ENCODE measurements at regions not wholly inside any gene's neighbourhood (a gene's known extent, or its start where the extent isn't known, plus 50 kb on each side); places are given as distances from the start of the nearest gene placed in this dataset.

DNA sequence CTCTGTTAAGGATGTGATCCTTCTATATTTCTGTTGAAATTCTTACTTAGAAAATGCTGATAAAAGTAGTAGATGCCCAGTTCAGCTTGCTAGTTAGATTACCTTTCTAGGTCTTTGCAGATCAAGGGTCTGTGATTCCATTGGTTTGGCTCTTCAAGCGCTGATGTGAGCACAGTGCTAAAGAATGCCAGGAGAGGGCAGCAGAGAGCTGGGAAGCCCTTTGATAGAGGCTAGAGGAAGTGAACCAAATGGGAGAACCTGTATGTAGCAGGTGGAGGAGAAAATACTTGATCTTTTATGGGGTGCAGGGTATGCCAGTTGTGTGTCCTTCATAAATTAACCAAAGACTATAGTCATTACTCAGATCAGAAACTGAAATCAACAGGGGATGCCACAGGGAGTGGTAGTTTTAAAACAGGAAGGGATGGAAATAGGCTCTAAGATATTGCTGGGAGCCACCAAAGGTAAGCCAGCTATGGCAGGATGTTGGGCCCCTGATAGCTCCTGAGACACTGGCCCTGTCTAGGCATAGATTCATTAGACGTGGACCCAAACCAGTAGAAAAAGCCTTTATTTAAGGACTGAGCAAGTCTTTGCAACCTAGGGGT, 677.4 kb downstream of the SQOR start (continued):
- TF ChIP-seq, protein P1, sequence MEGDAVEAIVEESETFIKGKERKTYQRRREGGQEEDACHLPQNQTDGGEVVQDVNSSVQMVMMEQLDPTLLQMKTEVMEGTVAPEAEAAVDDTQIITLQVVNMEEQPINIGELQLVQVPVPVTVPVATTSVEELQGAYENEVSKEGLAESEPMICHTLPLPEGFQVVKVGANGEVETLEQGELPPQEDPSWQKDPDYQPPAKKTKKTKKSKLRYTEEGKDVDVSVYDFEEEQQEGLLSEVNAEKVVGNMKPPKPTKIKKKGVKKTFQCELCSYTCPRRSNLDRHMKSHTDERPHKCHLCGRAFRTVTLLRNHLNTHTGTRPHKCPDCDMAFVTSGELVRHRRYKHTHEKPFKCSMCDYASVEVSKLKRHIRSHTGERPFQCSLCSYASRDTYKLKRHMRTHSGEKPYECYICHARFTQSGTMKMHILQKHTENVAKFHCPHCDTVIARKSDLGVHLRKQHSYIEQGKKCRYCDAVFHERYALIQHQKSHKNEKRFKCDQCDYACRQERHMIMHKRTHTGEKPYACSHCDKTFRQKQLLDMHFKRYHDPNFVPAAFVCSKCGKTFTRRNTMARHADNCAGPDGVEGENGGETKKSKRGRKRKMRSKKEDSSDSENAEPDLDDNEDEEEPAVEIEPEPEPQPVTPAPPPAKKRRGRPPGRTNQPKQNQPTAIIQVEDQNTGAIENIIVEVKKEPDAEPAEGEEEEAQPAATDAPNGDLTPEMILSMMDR (IDR thresholded peaks at IDR 0.05; ENCODE audit: control extremely low read depth in 1 of 3, insufficient read depth in 1 of 3, low read depth in 1 of 3, low read length in 3 of 3): peak; percentile 52 to 90 (median 84)
- TF ChIP-seq CEBPB (IDR thresholded peaks at IDR 0.05; ENCODE audit: low read depth, low read length): no peak
- TF ChIP-seq, protein P2, sequence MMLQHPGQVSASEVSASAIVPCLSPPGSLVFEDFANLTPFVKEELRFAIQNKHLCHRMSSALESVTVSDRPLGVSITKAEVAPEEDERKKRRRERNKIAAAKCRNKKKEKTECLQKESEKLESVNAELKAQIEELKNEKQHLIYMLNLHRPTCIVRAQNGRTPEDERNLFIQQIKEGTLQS (IDR thresholded peaks at IDR 0.05; ENCODE audit: insufficient read depth, low read depth, low read length): no peak

Data from H1 (cell line).